Activated naive CD4-positive, alpha-beta T cell treated with Interleukin-2 at 50 U/mL for 16 hours (primary cell): ENCODE measurements at regions not wholly inside any gene's neighbourhood (a gene's known extent, or its start where the extent isn't known, plus 50 kb on each side); places are given as distances from the start of the nearest gene placed in this dataset.

Experiments used
- DNase-seq: peaks from one replicate; pipeline ENCODE4 v3.0.0-alpha.2; 2020

DNA sequence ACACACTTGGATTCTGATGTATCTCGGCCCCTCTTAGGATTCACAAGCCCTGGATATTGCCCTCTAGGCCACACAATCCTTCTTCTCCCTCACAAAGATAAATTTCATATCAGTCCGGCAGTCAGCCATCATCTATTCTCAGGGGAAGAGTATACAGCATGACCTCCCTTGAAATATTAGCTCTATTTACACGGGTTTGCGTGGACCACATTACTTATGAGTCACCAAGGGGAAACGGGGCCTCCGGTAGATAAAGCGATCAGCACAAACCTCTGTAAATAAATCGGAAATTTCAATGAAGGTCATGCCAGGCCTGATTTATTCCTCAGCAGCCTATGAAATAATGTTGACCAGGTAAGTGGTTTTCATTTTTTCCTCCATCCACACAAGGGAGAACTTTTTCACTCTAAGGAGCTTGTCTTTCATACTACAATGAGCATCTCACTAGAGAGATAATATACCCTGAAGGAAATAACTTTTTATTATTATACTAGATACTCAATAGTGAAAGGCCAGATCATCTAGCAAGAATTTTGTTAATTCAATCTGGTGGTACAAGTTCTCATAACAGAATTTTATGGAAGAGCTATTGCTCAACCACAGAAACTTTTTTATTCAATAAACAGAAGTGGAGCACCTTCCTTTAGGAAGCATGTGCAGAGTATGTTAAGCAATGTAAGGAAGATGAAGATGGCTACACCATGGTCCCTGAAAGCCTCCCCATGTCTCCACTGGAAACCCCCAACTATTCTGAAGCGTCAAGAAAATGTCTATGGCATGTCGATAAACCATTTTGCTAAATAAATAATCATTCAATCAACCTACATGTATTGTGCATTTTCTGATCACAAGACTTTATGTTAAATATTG is 125.2 kb upstream of the PIK3C3 start:
- no peak for DNase-seq

- DNase-seq, result no peak
Measured at GRCh38 chr18:41828137-41828536, 126.9 kb upstream of the PIK3C3 start.

DNA sequence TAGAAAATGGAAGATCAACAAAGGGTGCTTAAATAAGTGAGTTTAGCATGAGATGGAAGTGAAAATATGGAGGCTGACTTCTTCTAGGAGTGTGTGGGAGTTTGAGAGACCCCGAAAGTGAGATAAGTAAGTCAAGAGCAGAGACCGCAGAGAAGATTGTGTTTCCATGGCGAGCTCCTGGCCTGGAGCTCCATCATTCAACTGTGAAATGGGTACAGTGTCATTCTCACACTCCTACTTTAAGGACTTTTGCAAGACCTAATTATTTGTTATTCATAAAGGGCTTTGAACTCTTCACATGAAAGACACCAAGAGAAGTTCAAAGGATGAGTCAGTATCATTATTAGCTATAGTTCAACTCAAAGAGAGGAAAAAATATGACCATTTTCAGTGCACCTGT is 134.2 kb upstream of the PIK3C3 start:
- no peak for DNase-seq

DNA sequence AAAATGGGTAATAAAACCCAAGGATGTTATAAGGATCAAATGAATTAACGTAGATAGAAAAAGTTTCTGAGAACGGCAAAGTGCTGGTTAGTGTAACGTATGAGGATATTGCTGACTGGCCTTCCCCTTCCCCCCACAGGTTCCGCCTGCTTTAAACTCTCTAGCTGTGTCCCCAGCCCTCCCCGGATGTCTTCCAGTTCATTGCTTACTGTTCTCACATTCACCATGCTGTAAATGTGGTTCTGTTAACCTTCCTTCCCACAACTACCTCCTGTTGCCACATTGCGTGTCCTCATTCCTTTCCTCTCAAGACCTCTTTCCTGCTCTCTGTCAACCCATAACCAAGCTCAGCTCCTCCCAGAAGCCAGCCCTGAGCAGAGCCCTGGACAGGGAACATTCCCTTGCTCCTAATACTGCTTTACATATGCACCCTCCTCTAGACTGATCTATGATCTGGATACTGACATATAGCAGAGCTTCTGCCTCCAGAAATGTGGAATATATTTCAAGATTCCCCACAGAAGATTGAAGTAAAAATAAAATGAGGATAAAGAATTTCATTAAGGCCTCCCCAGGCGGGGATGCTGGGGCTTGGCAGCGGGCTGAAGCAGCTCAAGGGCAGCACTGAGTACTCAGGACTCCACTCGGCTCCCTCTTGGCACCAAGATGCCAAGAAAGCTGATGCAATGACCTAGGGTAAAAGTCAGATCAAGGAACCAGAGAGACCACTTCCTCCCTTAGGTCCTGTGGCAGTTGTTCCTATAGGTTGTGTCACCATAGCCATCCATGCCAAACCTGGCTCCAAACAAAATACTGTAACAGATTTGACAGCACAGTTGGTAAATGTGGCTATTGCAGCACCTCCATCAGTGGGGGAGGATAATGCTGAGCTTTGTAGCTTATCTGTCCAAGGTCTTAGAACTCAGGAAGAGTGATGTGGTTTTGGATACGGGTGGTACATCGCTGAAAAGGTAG is 136.4 kb upstream of the PIK3C3 start:
- DNase-seq, result no peak

GRCh38 chr18:41814651-41815050 is 140.4 kb upstream of the PIK3C3 start:
- no peak for DNase-seq

GRCh38 chr18:41809652-41810051 is 145.4 kb upstream of the PIK3C3 start:
- DNase-seq, result no peak

GRCh38 chr18:41805341-41805740 is 149.7 kb upstream of the PIK3C3 start:
- no peak for DNase-seq

GRCh38 chr18:41798879-41799278 is 156.2 kb upstream of the PIK3C3 start:
- no peak for DNase-seq

GRCh38 chr18:41790687-41791086 is 164.3 kb upstream of the PIK3C3 start:
- DNase-seq, result no peak

- no peak for DNase-seq
Measured at GRCh38 chr18:41789001-41789400, 166.0 kb upstream of the PIK3C3 start.

DNA sequence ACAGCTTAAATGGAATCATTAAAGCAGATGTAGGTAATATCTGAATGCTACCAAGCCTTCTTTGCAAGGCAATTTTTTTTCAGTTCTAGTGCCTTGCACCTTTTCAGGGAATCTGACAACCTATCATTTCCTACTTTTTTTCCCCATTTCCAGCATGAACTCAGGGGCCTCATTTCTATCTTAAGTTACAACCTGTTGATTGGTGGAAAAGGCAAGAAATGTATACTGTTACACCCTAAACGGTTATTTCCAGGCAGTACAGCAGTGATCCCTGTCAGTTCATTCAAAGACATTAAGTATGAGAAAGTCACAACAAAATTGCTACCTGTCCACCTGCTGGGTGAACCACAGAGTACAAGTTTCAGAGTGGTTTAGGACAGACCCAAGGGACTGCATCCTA is 171.2 kb upstream of the PIK3C3 start:
- no peak for DNase-seq

- DNase-seq, result no peak
Measured at GRCh38 chr18:41783065-41783818, 171.8 kb upstream of the PIK3C3 start.

DNA sequence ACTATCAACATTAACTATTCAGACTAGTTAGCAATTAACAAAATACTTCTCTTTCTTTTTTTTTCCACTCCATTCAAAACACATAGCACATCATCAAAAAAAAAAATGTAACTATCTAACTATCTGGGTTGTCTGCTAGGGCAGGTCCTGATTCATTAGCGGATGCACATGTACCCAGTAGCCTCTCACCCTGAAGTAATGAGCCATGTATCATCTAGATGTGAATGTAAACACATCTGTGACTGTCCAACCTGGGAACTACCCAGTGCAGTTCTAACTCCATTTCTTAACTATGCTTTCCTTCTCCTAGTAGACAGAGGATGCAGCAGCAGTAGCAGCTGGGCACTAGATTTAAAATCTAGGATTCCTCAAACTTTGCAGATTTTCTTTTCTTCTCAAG is 183.1 kb upstream of the PIK3C3 start:
- DNase-seq, result no peak

DNA sequence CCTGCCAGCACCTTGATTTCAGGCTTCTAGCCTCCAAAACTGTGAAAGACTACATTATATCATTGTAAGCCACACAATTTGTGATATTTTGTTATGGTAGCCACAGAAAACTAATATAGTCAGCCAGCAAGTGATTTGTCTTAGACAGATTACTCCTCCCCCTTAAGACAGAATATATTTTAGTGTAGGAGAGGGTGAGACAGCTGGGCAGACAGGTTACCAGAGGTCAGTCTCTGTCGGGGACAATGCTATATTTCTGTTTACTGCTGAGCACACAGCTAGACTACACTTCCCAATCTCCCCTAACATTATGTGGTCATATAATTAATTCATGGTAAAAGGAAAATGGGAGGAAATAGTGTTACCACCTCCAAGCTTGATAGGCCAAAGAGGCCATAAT is 185.8 kb upstream of the PIK3C3 start:
- no peak for DNase-seq

- DNase-seq, result no peak
Measured at GRCh38 chr18:41768467-41768866, 186.6 kb upstream of the PIK3C3 start.

DNA sequence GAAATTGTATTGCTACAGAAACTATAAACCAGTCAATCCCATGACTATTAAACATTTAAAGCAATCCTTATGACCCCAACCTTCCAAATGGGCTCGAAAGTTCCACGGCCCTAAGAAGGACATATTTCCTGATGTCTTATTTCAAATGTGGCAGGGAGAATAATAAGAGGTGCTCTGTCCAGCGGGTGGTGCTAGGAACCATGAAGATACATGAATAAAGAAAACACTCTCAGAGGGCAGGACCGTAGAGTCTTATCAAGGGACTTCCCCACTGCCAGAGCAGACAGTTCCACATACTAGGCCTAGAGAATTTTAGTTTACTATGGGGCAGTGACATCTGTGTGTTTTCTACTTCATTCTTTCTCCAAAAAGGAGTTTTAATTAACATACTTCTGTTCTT is 187.1 kb upstream of the PIK3C3 start:
- no peak for DNase-seq

DNA sequence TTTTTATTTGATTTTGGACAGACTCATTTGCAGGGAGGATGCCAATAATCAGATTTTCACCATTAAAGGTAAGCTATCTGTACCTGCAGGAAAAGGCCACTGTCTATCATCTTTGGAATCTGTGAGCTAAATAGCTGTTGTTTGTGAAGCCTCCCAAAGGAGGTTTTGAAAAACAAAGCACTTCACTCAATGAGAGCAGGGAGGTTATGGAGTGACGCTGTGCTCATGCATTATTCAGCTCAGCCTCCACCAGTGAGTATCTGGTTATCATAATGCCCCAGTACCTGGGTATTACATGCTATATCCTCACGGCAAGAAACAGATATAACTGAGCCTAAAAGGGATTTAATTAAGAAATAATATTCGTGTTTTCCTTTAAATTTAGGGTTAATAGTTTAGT is 189.6 kb upstream of the PIK3C3 start:
- DNase-seq, result no peak

DNA sequence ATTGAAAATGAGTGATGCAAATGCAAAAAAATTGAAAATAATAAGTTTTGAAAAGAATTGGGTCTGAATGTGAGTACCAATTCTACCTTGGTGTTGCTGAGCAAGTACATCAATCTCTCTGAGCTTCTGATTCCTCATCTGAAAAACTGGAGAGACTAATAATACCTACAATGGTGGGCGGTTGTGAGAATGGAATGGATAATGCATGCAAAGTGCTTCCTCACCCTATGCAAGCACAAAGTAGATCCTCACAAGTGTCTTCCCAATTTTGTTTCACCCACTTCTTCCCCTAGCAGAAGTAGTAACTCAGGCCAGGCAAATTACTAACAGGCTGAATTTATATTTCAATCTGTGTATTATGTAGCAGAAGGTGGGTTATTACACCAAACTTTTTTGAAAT is 191.7 kb upstream of the PIK3C3 start:
- DNase-seq, result no peak

DNA sequence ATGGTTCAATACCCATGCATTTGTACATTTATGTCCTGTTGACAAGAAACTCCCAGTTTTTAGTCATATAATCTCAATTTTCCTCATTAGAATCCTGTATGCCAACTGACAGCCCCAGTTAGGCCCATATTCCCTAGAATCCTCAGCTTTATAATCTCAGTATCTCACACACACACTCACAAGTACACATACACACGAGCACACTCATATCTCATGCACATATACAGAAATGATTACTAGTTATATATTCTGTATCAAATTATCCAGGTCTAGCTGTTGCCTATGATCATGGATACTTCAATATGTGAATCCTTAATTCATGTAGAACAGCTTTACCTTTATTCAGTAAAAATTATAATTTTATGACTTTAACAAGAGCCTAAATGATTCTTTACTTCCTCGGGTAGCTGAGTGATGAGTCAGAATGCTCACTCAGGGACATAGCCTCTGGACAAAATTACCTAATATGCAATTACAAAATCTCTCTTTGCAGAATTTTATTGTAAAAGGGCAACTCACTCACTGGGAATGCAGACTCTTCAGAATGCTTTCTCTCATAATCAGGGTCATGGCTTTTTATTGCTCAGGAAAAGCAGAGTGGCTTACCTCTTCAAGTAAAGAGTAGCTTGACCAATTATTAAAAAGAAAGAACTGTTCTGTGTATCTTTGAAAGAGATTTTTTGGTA is 193.6 kb upstream of the PIK3C3 start:
- no peak for DNase-seq

- DNase-seq, result no peak
Measured at GRCh38 chr18:41758534-41758933, 196.5 kb upstream of the PIK3C3 start.

GRCh38 chr18:41756141-41756540 is 198.9 kb upstream of the PIK3C3 start:
- DNase-seq, result no peak

- no peak for DNase-seq
Measured at GRCh38 chr18:41754332-41754731, 200.7 kb upstream of the PIK3C3 start.

DNA sequence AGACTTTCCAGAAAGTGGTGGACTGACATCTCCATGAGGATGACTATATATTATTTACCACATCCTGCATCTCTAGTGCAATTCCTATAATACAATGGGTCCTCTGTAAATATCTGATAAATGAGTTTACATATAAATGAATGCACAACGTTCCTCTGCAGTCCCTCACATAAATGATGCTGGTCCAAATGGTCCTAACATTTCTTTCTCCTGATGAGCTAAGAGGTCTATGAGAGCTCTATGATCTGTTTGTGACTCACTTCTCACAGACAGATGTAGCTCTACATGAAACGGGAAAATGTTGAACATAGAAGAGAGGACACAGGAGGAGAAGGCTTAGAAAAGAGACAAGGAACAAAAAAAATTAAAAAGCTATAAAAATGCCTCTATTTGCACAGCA is 201.2 kb upstream of the PIK3C3 start:
- no peak for DNase-seq
